ENCODE measurements at regions not wholly inside any gene's neighbourhood (a gene's known extent, or its start where the extent isn't known, plus 50 kb on each side); places are given as distances from the start of the nearest gene placed in this dataset.

DNA sequence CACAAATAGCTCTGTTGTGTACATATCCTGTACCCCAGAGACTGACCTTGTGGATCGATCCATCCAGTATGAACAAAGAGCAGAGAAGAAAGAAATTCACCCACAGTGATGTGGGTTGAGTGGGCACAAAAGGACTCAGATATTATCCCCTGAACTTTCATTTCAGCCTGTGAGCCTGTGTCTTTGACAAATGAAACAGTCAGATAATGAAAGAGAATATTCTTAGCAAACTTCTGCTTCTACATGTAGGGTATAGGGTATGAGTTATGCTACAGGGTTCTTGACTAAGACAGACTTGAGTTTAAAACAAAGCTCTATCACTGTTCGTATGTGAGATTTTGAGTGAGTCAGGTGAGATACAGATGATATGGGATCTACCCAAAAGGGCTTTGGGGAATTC lies 359.7 kb downstream of the MAFB start:
- in situ Hi-C loops (cut with MboI; ENCODE audit: low sequenced_read_pairs): no loop called here

DNA sequence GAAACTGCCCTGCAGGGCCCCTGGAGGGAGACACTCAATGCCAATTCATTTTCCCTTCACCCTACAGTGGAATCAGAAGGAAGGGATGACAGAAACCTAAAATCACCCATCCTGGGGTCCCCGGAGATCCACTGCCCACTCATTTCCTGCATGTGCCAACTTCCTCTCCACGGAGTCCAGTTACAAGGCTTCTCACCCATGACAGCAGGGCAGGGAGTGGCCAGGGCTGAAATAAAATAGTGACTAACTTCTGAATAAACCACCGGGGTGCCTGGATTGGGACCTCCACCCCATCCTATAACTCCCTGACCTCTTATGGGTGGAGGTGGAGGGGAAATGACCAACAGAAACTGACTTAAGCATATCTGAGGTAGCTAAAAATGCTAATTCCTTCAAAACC lies 362.3 kb downstream of the MAFB start:
- in situ Hi-C loops (cut with MboI; ENCODE audit: low sequenced_read_pairs): no loop called here

DNA sequence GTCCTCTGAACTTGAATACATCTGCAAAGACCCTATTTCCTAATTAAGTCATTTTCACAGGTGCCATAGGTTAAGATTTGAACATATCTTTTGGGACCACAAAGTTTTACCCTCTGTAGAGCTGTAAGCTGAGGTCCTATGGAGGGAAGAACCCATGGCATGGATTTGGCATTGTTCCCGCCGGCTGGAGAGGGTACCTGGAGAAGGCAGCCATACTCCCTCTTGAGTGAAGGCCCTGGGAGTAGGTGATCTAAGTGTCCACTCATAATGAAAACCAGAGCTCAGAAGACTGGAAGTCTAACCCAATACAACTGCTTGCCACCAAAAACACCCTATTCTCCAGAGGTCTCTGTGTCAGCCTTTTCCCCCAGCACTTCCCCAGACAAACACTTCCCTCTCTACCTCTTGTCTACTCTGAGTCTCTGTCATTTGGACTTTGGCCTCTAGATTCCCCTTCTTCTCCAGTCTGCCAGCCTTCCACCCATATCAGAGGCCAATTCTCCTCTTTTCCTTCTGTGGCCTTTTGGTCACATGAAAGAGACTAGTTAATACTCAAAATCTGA lies 363.9 kb downstream of the MAFB start:
- in situ Hi-C loops (cut with MboI; ENCODE audit: low sequenced_read_pairs): no loop called here

DNA sequence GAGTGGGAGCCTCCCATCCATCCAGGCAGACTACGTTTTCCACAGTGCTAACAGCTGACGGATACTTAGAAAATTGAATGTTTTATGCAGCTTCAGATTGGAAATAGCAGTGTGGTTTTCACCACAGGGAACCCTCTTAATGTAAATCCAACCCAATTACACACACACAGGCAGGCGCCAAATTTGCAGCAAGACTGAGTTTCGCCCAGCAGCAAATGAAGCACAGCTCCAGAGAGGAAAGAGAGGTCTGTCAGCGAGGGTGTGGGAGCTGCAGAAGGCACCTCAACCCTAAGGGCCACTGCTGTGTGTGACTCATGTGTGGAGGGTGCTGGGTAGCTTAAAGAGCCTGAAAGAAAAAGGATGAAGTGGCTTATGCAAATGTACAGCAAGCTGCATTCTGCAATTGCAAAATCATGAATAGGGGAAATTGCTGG lies 365.7 kb downstream of the MAFB start:
- in situ Hi-C loops (cut with MboI; ENCODE audit: low sequenced_read_pairs): no loop called here

DNA sequence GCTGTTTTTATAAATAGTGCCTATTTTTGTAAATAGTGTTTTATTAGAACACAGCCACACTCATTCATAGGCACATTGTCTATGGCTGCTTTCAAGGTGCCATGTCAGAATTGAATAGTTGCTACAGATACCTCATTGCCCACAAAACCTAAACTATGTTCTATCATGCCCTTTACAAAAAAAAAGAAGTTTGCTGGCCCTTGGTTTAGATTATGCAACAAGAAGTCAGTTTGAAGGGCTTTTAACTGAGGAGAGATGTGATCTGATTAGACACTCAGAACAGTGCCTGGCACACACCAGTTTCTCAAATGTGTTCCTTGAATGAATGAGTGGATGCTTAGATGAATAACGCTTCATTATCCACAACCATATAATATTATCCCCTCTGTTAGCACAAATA lies 366.1 kb downstream of the MAFB start:
- in situ Hi-C loops (cut with MboI; ENCODE audit: low sequenced_read_pairs): no loop called here

DNA sequence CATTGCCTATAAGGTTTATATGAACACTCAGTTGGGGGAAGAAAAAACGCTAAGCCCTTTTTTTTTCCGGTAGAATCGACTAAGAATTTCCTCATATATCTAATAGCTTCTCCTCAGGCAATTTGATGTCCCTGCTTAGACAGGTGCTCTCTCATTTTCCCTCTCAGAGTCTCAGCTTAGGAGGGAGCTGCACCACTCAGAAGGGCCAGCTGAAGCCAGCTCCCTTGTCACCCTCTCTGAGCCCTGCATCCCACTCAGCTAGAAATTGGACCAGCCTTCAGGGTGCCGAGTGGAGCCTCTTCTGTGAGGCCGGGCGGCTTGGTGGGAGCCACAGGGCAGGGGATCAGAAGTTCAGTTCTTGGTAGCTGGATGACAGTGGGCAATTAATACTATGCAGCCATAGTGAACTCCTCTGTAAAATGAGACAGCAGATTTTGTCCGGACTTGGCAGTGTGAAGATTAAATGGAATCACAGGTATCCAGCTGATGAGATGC lies 368.5 kb downstream of the MAFB start:
- in situ Hi-C loops (cut with MboI; ENCODE audit: low sequenced_read_pairs): no loop called here

DNA sequence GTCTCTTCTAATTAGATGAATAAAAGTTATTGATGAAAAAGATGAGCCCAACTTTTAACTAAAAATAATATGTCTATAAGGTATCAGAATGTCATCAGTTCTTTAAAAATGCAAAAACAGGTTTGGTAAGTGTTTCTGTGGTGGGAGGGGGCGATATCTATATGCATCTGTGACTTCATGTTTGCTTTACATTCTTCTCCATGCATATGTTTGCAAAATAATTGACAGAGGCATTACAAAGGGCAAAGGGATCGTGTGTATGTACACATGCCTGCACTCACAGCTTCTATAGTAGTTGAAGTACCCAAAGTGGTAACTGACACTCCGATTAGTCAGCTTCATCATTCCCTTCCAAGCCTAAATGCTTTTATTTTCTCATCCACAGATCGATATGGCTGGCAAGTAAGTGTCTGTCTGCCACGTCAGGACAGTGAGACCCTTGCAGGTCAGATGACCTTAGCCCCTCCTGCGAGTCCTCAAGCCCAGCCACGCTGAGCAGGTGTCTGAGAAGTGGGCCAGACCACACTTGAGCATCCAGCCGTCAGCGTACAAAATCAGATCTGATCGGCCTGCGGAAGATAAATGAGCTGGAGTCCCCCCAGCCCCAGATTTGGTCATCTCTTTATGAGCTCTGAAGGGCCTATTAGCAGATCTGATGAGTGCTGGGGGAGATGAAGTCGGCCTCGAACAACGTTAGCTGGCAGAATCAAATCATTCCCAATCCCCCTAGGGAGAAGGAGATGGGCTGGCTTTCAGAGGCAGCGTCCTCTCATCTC lies 369.1 kb downstream of the MAFB start:
- in situ Hi-C loops (cut with MboI; ENCODE audit: low sequenced_read_pairs): no loop called here

DNA sequence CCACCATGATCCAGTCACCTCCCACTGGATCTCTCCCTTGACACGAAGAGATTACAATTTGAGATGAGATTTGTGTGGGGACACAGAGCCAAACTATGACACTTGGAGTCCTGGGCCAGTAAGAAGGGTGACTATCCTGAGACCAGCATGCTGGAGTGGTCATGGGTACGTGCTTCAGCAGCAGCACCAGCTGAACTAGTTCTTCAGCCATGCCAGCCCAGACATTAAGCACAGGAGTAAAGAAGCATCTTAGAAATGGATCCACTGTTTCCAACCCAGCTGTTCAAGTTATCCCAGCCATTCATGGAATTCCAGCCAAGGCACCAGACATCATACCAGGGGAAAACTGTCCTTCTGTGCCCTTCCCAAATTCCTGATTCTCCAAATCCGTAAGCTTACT lies 370.0 kb downstream of the MAFB start:
- in situ Hi-C loops (cut with MboI; ENCODE audit: low sequenced_read_pairs): no loop called here

DNA sequence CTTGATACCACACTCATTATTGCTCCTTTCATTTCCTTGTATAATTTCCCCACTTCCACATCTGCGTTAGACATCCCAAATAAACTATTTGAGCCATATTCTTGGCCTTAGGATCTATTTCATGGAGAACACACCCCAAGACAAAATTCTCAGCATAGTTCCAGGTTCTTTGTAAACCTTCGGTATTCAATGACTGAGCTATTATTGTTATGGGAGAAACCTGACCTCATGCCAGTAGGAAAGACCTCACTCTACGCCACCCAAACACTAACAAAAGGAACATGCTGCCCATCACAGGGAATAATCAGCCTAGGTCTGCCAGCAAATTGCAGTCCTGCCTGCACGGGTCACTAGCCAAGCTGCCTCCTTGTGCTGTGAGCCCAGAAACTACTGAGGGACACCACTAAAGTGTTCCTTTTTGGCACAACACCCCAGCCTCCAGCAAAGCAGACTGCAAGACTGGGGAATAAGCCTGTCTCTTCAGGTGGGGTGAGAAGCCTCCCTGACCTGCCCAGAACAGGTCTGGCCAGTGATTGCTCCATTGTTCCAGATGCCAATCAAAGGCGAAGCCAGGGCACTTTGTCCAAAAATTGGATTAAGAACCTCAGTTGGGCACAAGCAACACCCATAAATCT lies 371.8 kb downstream of the MAFB start:
- in situ Hi-C loops (cut with MboI; ENCODE audit: low sequenced_read_pairs): no loop called here

DNA sequence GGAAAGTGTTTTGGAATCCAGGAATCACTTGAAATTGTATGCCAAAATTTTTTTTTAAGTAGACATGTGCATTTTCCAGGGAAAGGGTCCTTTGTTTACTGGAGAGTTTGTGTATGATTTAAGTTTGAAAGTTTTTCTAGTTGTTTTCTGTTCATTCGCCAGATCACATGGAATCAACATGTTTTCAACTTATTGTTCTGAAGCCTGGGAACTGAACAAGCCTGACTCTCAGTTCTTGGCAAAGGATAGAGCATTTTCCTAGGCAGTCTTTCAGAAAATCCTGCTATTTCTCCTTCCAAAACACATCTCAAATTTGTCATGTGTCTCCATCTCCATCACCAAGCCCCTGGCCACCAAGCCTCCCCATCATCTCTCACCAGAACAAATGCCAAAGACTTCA lies 374.8 kb downstream of the MAFB start:
- in situ Hi-C loops (cut with MboI; ENCODE audit: low sequenced_read_pairs): no loop called here

DNA sequence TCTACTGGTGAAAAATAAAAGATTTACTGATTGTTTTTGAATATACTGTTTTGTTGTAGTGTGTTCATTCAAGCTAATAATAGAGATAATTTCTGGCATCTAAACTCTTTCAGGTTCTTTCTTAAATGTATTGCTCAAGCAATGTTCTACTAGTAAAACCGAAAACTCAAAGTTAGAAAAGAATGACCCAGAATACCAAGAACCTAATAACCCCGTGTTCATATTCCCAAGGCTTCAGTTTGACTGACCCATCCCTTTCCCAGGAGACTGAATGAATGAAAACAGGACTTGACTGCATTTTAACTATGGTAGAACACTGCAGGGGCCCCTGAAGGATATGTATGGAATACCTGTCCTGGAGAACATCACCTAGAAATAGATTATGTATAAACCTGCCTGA lies 375.3 kb downstream of the MAFB start:
- in situ Hi-C loops (cut with MboI; ENCODE audit: low sequenced_read_pairs): no loop called here

DNA sequence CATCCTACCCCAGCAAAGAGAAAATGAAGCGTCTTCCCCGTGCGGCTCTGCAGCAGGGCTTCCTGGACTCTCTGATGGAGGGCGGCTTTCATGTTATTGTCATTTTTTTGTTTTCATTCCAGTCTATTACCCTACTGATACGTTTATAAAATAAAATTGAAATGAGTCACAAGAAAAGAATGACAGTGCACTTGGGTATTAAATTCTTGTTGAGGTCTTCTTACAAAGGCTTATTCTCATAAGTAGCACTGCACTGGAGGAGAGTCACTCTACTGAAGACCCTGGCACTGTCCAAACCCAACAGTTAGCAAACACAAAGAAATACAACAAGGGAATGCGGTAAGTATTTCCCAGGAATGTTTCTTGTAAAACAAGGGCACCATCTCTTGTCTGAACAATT lies 379.3 kb downstream of the MAFB start:
- in situ Hi-C loops (cut with MboI; ENCODE audit: low sequenced_read_pairs): no loop called here

DNA sequence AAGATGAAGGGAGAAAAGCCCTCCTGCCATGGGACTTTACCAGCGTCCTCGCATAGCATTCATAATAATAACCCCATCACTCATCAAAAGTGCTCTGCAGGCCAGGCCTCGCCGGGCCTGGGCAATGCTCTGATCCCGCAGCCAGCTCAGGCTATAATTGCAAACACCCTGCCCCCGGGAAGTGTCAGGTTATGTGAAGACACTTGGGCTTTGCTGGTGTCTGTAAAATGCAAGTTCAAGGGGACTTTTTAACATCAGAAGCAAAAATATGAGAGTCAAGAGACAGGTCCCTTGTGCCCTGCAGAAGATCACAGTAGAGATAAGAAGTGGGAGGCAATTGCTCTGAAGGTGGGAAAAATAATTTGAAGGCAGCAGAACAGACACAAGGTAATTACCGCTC lies 381.0 kb downstream of the MAFB start:
- in situ Hi-C loops (cut with MboI; ENCODE audit: low sequenced_read_pairs): no loop called here

DNA sequence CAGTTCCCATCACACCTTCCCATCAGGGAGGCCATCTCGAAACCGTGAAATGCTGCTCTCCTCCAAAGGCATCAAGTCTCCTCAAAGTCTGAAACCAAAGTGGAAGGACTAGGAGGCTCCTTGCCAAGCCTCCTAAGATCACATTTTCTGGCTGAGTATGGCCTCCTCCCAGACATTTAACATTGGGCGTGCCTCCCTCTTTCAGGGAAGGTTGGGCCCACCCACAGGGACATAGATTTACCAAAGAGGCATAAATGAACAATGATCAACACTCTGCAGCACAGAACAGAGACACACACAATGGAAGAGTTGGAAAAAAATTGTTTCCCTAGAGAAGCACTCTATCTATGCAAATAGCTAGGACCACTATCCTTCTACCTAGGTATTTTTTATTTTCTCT lies 381.8 kb downstream of the MAFB start:
- in situ Hi-C loops (cut with MboI; ENCODE audit: low sequenced_read_pairs): no loop called here

DNA sequence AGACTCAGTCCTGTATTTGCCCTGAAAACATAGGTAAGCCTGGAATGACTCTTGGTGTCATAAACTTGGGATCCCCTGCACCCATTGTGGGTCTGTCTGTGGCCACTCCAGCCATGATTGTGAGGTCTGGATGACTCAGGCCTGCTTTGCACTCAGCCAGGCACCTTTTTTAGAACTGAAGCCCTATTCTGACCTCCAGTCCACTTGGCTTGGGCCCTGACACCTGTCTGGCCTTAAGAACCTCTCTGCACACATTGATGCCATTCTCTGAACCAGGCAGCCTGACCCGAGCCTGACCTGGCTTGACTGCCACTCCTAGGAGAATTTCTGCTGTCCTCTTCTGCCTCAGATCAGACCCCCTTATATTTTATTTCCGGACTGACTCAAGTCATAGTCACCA lies 383.7 kb downstream of the MAFB start:
- in situ Hi-C loops (cut with MboI; ENCODE audit: low sequenced_read_pairs): no loop called here

DNA sequence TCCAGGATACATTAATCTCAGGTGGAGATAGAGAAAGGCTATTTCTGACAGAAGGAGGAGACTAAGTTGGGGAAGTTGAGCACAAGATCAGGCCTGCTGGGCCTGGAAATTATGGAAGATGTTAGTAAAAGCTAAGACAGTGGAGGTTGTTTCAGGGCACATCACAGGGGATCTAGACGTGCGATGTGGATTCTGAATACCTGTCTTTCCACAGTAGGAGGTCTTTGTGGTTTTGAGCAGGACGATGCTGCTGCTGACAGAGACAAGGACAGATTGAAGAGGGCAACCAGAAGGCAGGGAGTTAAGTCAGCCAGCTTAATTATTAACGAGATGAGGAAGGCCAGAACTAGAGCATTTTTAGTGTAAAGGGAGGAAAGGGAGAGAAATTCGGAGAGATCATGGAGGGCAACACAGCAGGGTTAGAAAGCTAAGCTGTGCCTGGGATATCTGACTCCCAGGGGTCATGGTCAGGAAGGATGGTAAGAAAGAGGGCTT lies 384.9 kb downstream of the MAFB start:
- in situ Hi-C loops (cut with MboI; ENCODE audit: low sequenced_read_pairs): no loop called here

DNA sequence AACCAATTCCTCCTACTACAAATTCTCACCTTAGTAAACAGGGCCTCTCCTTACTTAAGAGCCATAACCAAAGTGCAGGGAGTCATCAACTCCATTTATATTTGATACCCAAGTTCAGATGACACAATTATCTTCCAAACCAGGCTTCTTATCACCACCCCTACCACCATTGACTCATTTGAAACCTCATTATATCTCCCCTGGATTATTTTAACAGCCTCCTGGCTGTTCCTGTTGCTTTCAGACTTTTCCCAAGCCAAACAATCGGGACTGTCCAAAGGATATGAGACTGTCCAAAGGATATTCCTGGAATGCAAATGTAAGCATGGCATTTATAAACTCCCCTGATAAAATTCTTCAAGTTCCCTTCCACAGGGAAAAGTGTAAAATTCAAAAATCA lies 394.3 kb downstream of the MAFB start:
- in situ Hi-C loops (cut with MboI; ENCODE audit: low sequenced_read_pairs): no loop called here

DNA sequence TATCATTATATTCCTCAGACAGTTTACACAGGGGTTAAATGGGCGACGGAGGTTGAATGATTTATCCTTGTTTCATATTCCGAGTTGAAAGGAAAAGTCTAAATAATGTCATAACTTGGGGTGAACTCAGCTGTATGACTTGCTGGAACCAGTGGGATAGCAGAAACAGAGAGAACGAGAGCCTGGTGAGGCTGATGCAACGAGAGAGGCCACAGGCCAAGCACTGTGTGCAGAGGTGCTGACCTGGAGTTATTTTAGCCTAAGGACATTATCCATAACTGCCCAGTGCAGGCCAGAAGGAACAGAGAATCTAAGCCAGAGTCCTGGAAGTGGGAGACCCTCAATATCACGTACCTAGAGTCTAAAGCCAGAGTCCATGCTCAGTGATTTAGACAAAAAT lies 394.9 kb downstream of the MAFB start:
- in situ Hi-C loops (cut with MboI; ENCODE audit: low sequenced_read_pairs): no loop called here

DNA sequence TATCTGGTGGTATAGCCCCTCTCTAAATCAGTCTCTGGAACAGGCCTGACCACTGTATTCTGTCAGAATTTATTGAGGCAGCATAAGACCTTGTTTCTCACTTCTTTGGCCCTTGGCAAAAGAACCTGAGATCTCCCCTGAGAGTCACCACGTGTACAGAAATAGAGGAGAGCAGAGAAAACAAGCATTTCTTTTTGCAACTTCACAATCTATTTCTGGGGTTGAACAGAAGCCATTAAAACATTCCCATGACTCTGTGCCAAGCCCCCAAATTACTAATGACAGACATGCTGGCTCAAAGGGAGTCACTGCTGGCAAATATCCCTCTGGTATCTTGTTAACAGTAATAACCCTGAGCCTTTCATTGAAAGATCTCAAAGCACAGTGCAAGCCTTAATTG lies 395.3 kb downstream of the MAFB start:
- in situ Hi-C loops (cut with MboI; ENCODE audit: low sequenced_read_pairs): no loop called here

DNA sequence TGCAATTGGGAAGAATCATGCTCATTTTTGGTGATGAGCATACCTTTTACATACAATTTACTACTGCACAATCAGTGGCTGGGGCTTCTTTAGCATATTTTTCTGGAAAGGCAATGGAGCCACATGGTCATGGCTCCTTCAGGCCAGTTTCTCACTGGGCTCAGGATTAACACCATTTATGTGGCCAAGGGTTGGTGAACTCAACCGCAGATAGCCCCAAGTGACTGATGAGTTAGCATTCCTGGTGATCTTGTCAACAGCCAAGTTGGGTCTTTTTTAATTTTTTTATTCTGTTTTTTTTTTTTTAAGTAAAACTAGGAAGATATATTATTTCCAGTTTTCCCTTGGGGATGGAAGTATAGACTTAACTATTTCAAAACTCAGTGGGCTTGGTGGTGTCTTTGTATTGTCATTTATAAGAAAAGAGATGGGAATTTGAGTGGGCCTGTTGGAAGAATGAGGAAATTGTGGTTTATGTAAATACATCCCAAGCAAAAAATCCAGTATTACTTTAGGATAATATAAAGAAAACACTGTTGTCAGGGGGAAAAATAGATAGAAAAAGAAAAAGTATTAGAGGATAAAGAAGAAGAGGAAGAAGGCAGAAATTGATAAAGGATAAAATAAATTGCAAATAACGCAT lies 397.4 kb downstream of the MAFB start:
- in situ Hi-C loops (cut with MboI; ENCODE audit: low sequenced_read_pairs): no loop called here

DNA sequence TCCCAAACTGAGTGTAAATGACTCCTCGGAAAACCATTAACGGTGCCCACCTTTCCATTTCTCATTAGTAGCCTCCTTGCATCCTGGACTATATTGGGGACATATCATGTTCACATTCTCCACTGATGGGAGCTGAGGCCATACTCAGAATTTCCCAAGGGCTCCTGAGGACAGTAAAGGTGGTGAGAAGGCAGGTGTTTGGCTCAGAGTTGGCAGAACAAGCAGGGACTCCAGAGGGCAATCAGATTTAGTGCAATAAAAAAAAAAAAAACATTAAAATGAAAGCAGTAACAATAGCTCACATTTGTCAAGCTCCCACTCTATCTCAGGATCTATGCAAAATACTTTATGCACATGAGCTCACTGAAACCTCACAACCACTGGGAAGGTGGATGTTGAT lies 401.4 kb downstream of the MAFB start:
- in situ Hi-C loops (cut with MboI; ENCODE audit: low sequenced_read_pairs): no loop called here
